ENCODE measurements at regions not wholly inside any gene's neighbourhood (a gene's known extent, or its start where the extent isn't known, plus 50 kb on each side); places are given as distances from the start of the nearest gene placed in this dataset.

GRCh38 chr2:214648520-214648919 is 161.0 kb downstream of the BARD1 start:
- no peak for DNase-seq (ENCODE audit: low read depth)
- no peaks in the 10 kb centered on the region for H3K27me3 ChIP-seq (ENCODE audit: control insufficient read depth, insufficient read depth, low read length)
- no peaks in the 10 kb centered on the region for H3K36me3 ChIP-seq (ENCODE audit: control insufficient read depth, insufficient read depth, low read length)
- POLR2A ChIA-PET = no interaction called here
- TF ChIP-seq CTCF (IDR thresholded peaks at IDR 0.05; ENCODE audit: insufficient read depth, low read depth, low read length) = no peak
- CTCF ChIA-PET = no interaction called here
- no peak overlapping the region for H3K4me3 ChIP-seq (ENCODE audit: low read depth, low read length)

GRCh38 chr2:214631406-214631805 is 178.1 kb downstream of the BARD1 start:
- DNase-seq (ENCODE audit: low read depth) = no peak
- Histone ChIP-seq H3K4me3 (ENCODE audit: low read depth, low read length) (no peak overlapping the region), H3K27me3 (ENCODE audit: control insufficient read depth, insufficient read depth, low read length) (no peaks in the 10 kb centered on the region), H3K36me3 (ENCODE audit: control insufficient read depth, insufficient read depth, low read length) (no peaks in the 10 kb centered on the region)
- no peak for TF ChIP-seq CTCF (IDR thresholded peaks at IDR 0.05; ENCODE audit: insufficient read depth, low read depth, low read length)
- CTCF ChIA-PET = no interaction called here
- POLR2A ChIA-PET = interaction anchor here (0.5 kb wide), 1 partner anchor 104 kb away, joined by 4 read pairs; no protein-coding TSS in a partner anchor

GRCh38 chr2:214630402-214631045 is 179.0 kb downstream of the BARD1 start:
- Histone ChIP-seq H3K4me3 (ENCODE audit: low read depth, low read length) (no peak overlapping the region), H3K27me3 (ENCODE audit: control insufficient read depth, insufficient read depth, low read length) (no peaks in the 10 kb centered on the region), H3K36me3 (ENCODE audit: control insufficient read depth, insufficient read depth, low read length) (no peaks in the 10 kb centered on the region)
- ChIA-PET CTCF (no interaction called here), POLR2A (no interaction called here)
- no peak for TF ChIP-seq CTCF (IDR thresholded peaks at IDR 0.05; ENCODE audit: insufficient read depth, low read depth, low read length)
- DNase-seq (ENCODE audit: low read depth) = no peak

GRCh38 chr2:214629875-214630274 is 179.6 kb downstream of the BARD1 start:
- ChIA-PET CTCF (no interaction called here), POLR2A (no interaction called here)
- H3K36me3 ChIP-seq (ENCODE audit: control insufficient read depth, insufficient read depth, low read length) = no peaks in the 10 kb centered on the region
- DNase-seq (ENCODE audit: low read depth) = no peak
- H3K4me3 ChIP-seq (ENCODE audit: low read depth, low read length) = no peak overlapping the region
- H3K27me3 ChIP-seq (ENCODE audit: control insufficient read depth, insufficient read depth, low read length) = no peaks in the 10 kb centered on the region
- no peak for TF ChIP-seq CTCF (IDR thresholded peaks at IDR 0.05; ENCODE audit: insufficient read depth, low read depth, low read length)
